CD4-positive, alpha-beta T cell (primary cell): ENCODE measurements at regions not wholly inside any gene's neighbourhood (a gene's known extent, or its start where the extent isn't known, plus 50 kb on each side); places are given as distances from the start of the nearest gene placed in this dataset.

Experiments
- ATAC-seq: fragments of 200-7000 bp; cut with Tn5 transposase; one replicate; pipeline ENCODE4 v1.10.0; 2022; ENCODE audit warnings: mild to moderate bottlenecking; ENCODE audit not compliant: poor library complexity
- CTCF ChIA-PET: fragments of 350-600 bp; sonication (Branson Sonifier 250); formaldehyde crosslinking; loops from one replicate; lab custom pipeline; 2021; ENCODE audit warnings: antibody characterized with exemption, inconsistent platforms; lab: Charles Lee
- POLR2A ChIA-PET: fragments of 350-600 bp; sonication (Branson Sonifier 250); formaldehyde crosslinking; loops from one replicate; lab custom pipeline; 2021; ENCODE audit warnings: antibody characterized with exemption, inconsistent platforms; lab: Charles Lee
- DNase-seq, 14 experiments: peaks; one replicate each; pipeline ENCODE4 v3.0.0-alpha.2; 2013 to 2020; ENCODE audit warnings: mixed read lengths in 2 of 14
- H3K27ac ChIP-seq, 2 donors: one replicate each; pipeline versions ENCODE4 v1.5.1 to v1.7.0; 2013; ENCODE audit warnings: low read length in 2 of 2, low read depth in 1 of 2, mild to moderate bottlenecking in 1 of 2
- H3K27me3 ChIP-seq, 2 experiments: 1 replicate in 1 of 2; 2 replicates in 1 of 2; pipeline versions ENCODE4 v1.6.1 to v1.7.0; 2013; ENCODE audit warnings: low read length in 2 of 2, control low read depth in 1 of 2, mild to moderate bottlenecking in 1 of 2, moderate library complexity in 1 of 2; ENCODE audit not compliant: insufficient read depth in 2 of 2, control insufficient read depth in 1 of 2
- H3K36me3 ChIP-seq: one replicate; pipeline ENCODE4 v1.6.1; 2013; ENCODE audit warnings: low read length, control low read depth; ENCODE audit not compliant: insufficient read depth
- H3K4me1 ChIP-seq: one replicate; pipeline ENCODE4 v1.6.1; 2013; ENCODE audit warnings: low read length, control low read depth; ENCODE audit not compliant: insufficient read depth
- H3K4me3 ChIP-seq: one replicate; pipeline ENCODE4 v1.5.1; 2013; ENCODE audit warnings: mild to moderate bottlenecking, low read length, moderate library complexity
- H3K9me3 ChIP-seq, 2 experiments: 1 replicate in 1 of 2; 2 replicates in 1 of 2; pipeline versions ENCODE4 v1.6.1 to v1.7.0; 2013; ENCODE audit warnings: low read length in 2 of 2, mild to moderate bottlenecking in 2 of 2, control low read depth in 1 of 2, moderate library complexity in 1 of 2; ENCODE audit not compliant: control insufficient read depth in 1 of 2, insufficient read depth in 1 of 2
- H3K27ac Mint-ChIP-seq: one replicate; pipeline ENCODE4 v1.8.0; 2020; ENCODE audit warnings: mixed read lengths
- H3K27me3 Mint-ChIP-seq: one replicate; pipeline ENCODE4 v1.8.0; 2021; ENCODE audit warnings: mixed read lengths
- H3K36me3 Mint-ChIP-seq: one replicate; pipeline ENCODE4 v1.8.0; 2021; ENCODE audit warnings: low read depth, mixed read lengths
- H3K4me1 Mint-ChIP-seq: one replicate; pipeline ENCODE4 v1.8.0; 2021; ENCODE audit warnings: low read depth, mixed read lengths
- H3K4me3 Mint-ChIP-seq: one replicate; pipeline ENCODE4 v1.8.0; 2020; ENCODE audit warnings: mild to moderate bottlenecking, mixed read lengths
- H3K9me3 Mint-ChIP-seq: one replicate; pipeline ENCODE4 v1.8.0; 2020; ENCODE audit warnings: mixed read lengths
- CTCF ChIP-seq: fragments of 200-600 bp; IDR thresholded peaks from one replicate; pipeline ENCODE4 v1.8.0; 2022; ENCODE audit warnings: antibody characterized with exemption, mild to moderate bottlenecking
- intact Hi-C, 2 experiments: fragments of 100-400 bp; cut with DNase I in 1 of 2; cut with micrococcal nuclease in 1 of 2; formaldehyde crosslinking; loops; one replicate each; pipeline versions ENCODE4 v1.15.1 to v1.9.0; 2023 to 2025; cut with DNase I, micrococcal nuclease

- Histone ChIP-seq H3K27ac (no peak overlapping the region), H3K36me3 (no peaks in the 10 kb centered on the region), H3K4me3 (no peak overlapping the region), H3K9me3 (no peaks in the 10 kb centered on the region), H3K4me1 (no peaks in the 10 kb centered on the region), H3K27me3 (no peaks in the 10 kb centered on the region)
- Mint-ChIP-seq H3K4me3 (no peak overlapping the region), H3K4me1 (no peaks in the 10 kb centered on the region), H3K27me3 (peaks cover 8% of the 10 kb centered on the region), H3K27ac (no peak overlapping the region), H3K36me3 (no peaks in the 10 kb centered on the region), H3K9me3 (peaks cover 2% of the 10 kb centered on the region)
- intact Hi-C loops = no loop called here
- POLR2A ChIA-PET = no interaction called here
- no peak for TF ChIP-seq CTCF
- no peak for ATAC-seq
- CTCF ChIA-PET = no interaction called here
- no peak for DNase-seq
These were observed 387.1 kb downstream of the ZSWIM6 start for GRCh38 chr5:61719124-61719523.

- DNase-seq (no peak), ATAC-seq (no peak)
- Histone ChIP-seq H3K36me3 (no peaks in the 10 kb centered on the region), H3K27ac (no peak overlapping the region), H3K27me3 (no peaks in the 10 kb centered on the region), H3K9me3 (no peaks in the 10 kb centered on the region), H3K4me1 (no peaks in the 10 kb centered on the region), H3K4me3 (no peak overlapping the region)
- intact Hi-C loops = no loop called here
- Mint-ChIP-seq H3K27me3 (peaks cover 15% of the 10 kb centered on the region), H3K9me3 (peaks cover 2% of the 10 kb centered on the region), H3K27ac (no peak overlapping the region), H3K4me1 (no peaks in the 10 kb centered on the region), H3K4me3 (no peak overlapping the region), H3K36me3 (no peaks in the 10 kb centered on the region)
- ChIA-PET POLR2A (no interaction called here), CTCF (no interaction called here)
- TF ChIP-seq CTCF = no peak
These were observed 388.8 kb downstream of the ZSWIM6 start for GRCh38 chr5:61720829-61721228.

- intact Hi-C loops = no loop called here
- no peak for DNase-seq
- no peaks in the 10 kb centered on the region for H3K36me3 ChIP-seq
- no peak overlapping the region for H3K27ac ChIP-seq
- H3K27me3 Mint-ChIP-seq = peaks cover 21% of the 10 kb centered on the region
- TF ChIP-seq CTCF = no peak
- no peaks in the 10 kb centered on the region for H3K4me1 Mint-ChIP-seq
- H3K4me3 ChIP-seq = no peak overlapping the region
- ChIA-PET POLR2A (no interaction called here), CTCF (no interaction called here)
- no peaks in the 10 kb centered on the region for H3K9me3 ChIP-seq
- H3K36me3 Mint-ChIP-seq = no peaks in the 10 kb centered on the region
- peaks cover 2% of the 10 kb centered on the region for H3K9me3 Mint-ChIP-seq
- H3K4me1 ChIP-seq = no peaks in the 10 kb centered on the region
- H3K4me3 Mint-ChIP-seq = no peak overlapping the region
- no peaks in the 10 kb centered on the region for H3K27me3 ChIP-seq
- no peak overlapping the region for H3K27ac Mint-ChIP-seq
- no peak for ATAC-seq
These were observed 392.0 kb downstream of the ZSWIM6 start for GRCh38 chr5:61724102-61724501.
